ENCODE measurements at regions not wholly inside any gene's neighbourhood (a gene's known extent, or its start where the extent isn't known, plus 50 kb on each side); places are given as distances from the start of the nearest gene placed in this dataset.
A peak's percentile ranks its signal among the peaks of the same experiment; 100 is the strongest.

DNA sequence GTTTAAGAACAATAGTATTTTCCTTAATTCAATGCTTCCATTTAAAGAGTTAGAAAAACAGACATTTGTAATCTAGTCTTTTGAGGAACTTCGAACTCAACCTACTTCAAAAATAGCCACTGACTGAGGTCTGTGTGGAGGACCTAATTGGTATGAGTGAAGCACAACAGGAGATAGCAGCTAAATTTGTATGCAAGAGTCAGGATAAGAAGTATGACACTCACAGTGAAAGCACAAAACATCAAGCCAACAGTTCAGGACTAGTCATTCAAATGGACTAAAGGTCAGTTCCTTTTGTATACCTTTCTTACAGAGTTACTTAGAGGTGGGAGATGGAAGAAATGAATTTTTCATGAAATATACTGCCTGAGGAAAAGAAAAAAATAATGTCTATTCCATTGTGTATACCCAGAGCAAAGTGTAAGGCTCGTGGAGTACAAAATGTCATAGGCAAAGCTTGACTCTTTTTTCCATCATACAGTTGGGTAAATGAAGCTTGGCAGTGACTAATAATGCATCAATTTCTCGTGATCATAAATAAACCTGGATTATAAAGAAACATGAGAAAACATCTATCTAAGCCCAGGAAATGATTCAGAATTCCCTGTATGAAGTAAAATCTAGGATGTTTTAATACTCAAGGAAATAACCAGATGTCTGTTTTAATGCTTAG is 1005.2 kb upstream of the CADM2 start:
- no peak overlapping the region for H3K27ac ChIP-seq
- no peak overlapping the region for H3K4me3 ChIP-seq

DNA sequence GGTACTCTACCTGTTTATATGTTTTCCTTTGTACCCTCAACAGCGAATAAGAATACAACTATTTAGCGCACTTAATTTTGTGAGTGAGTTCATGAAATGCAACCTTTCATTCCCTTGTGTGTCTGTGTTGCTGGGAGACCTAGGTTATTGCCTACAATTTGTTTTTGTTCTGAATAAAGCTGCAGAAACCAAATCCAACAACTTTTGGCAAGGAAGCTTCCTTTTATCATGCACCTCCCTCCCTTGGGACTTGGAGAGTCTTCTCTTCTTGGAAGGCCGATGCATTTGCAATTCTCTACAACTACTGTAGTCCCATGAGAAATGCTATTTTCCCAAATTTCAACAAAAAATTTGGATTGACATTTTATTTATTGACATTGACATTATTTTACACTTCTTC is 1002.4 kb upstream of the CADM2 start:
- no peak overlapping the region for H3K27ac ChIP-seq
- H3K4me3 ChIP-seq: no peak overlapping the region

DNA sequence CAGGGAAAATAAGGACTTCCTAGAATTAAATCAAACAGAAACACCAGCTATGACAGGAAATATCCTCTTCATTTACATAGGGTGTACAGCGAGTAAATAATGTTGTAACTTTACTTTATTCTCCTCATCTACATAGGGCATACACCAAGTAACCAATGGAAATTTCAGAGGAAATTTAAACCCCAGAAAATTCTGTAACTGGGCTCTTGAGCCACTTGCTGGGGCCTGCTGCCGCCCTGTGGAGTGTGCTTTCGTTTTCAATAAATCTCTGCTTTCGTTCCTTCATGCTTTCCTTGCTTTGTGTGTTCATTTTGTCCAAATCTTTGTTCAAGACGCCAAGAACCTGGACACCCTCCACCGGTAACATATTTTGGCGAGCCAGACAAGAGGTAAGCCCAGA is 990.4 kb upstream of the CADM2 start:
- Histone ChIP-seq H3K27ac (no peak overlapping the region), H3K4me3 (no peak overlapping the region)

DNA sequence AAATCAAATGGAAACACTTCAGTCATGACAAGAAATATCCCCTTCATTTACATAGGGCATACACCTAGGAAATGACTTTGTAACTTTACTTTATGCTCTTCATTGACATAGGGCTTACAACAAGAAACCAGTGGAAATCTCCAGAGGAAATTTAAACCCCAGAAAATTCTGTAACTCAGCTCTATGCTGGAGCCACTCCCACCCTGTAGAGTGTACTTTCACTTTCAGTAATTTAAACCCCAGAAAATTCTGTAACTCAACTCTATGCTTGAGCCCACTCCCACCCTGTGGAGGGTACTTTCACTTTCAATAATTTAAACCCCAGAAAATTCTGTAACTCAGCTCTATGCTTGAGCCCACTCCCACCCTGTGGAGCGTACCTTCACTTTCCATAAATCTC is 987.1 kb upstream of the CADM2 start:
- Histone ChIP-seq H3K27ac (no peak overlapping the region), H3K4me3 (no peak overlapping the region)

DNA sequence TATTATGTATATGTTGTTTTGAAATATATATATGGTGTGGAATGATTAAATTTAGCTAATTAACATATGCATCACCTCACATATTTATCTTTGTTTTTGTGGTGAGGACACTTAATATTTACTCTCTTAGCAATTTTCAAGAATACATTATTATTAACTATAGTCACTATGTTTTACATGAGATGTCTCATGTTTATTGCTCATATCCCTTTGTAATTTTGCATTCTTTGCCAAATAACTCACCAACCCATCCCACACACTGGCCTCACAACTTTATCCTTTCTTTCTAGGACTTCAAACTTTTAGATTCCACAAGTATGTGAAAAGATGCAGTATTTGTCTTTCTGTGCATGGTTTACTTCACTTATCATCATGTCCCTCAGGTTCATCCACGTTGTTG is 950.2 kb upstream of the CADM2 start:
- Histone ChIP-seq H3K27ac (no peak overlapping the region), H3K4me3 (no peak overlapping the region)

DNA sequence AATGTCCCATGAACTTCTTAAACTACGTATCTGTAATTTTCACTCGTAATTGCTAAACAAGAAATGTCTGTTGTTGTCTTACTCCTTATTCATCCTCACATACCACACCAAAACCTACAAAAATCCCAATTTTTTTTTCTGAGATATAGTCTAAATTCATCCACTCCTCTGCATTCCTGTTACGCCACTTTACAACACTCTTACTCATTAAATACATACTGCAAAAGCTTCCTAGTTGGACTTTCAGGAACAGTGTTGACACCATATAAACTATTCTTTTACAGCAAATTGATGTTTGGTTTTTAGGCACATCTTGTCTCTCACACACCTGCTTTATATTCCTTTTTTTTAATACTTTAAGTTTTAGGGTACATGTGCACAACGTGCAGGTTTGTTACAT is 934.9 kb upstream of the CADM2 start:
- no peak overlapping the region for H3K4me3 ChIP-seq
- H3K27ac ChIP-seq: no peak overlapping the region

DNA sequence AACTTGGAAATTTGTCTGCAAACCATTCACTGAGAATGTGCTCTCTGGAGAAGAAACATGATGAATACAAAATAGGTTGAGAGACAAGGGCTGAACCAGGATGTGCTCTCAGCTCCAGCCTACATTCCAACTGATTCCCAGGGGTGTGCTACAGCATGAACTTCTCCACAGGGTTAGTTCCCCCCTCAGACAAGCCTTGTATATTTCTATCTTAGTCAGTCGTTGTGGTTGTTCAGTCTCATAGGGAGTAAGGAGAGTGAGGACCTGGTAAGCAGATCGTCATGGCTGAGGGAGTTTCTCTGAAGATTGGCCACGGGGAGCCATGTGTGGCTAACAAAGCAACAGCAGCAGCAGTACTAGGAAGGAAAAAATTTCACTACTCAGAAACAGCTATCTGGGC is 919.7 kb upstream of the CADM2 start:
- Histone ChIP-seq H3K4me3 (no peak overlapping the region), H3K27ac (no peak overlapping the region)

DNA sequence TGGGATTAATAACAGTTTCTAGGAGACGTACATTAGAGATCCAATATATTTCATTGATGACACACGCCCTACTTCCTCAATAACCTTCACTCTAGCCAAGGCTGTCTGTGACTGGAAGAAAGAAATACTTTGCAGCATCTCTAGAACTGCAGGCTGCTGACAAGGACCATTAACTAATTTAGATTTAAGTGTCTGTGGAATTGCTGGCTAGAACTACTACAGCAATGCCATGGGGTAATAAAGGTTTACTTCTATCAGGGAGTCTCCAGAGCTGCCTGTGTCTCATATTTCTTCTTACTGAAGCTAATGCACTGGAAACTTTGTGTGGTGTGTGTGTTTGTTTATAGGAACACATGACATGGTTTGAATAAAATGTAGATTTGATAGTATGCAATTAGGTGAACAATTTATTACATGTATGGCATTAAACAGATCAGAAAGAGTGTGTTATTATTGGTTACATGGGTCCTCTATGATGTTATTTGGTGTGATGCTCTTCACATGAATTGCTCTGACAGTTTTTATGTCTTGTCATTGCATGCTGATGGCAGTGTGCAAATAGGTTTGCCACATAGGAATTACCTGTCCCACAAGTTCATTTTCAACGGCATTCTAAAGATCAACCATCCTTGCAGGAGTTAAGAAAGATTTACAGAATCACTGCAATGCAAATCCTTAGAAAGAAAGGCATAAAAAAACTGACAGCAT is 916.2 kb upstream of the CADM2 start:
- no peak overlapping the region for H3K4me3 ChIP-seq
- H3K27ac ChIP-seq: no peak overlapping the region

DNA sequence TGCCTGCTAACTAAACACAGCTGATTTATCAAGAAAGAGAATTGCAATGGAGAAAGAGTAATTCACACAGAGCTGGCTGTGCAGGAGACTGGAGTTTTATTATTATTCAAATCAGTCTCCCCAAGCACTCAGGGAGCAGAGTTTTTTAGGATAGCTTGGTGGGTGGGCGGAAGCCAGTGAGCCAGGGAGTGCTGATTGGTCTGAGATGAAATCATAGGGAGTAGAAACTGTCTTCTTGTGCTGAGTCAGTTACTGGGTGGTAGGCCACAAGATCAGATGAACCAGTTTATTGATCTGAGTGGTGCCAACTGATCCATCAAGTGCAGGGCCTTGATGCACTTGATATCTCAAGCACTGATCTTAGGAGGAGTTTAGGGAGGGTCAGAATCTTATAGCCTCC is 891.9 kb upstream of the CADM2 start:
- Histone ChIP-seq H3K4me3 (no peak overlapping the region), H3K27ac (no peak overlapping the region)

DNA sequence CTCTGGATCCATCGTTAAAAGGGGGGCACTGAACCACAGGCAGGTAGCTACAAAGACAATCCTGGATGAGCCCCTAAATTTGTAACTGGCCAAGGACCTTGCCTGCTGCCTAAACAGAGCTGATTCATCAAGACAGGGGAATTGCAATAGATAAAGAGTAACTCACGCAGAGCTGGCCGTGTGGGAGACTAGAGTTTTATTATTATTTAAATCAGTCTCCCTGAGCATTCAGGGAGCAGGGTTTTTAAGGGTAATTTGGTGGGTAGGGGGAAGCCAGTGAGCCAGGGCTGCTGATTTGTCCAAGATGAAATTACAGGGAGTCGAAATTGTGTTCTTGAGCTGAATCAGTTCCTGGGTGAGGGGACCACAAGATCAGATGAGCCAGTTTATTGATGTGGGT is 885.1 kb upstream of the CADM2 start:
- Histone ChIP-seq H3K4me3 (no peak overlapping the region), H3K27ac (no peak overlapping the region)

DNA sequence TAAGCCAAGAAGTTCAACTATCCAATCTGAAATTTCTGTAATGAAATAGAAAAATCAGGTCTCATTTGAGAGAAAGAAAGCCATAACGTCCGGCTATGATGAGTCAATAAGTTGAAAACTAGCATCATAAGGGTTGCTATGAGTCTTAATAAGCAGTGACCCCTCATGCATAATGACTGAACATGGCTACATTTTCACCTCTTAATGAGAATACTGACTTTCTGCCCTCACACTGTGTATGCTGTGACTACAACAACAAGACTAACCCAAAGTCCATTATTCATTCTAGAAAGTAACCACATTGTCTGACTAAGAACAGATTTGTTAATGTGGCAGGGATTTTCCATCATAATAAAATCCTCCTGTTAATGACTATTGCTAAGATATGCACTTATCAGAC is 884.0 kb upstream of the CADM2 start:
- H3K4me3 ChIP-seq: no peak overlapping the region

DNA sequence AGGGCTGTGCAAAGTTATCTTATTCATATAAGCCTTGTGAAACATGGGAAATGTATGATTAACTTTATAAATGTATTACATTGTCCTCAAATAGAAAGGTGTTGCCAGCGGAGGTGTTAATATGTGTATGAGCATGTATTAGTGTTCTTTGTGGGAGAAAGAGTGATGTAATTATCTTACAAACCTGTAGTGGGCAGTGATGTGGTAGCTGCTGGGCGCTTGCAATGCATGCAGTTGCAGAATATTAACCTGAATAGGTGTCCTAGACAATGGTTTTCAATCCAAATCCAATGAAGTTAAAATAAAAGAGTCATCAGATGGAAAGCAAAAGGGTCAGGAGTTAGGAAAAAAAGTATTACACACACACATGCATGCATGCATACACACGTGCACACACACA is 881.3 kb upstream of the CADM2 start:
- H3K4me3 ChIP-seq: no peak overlapping the region
- no peak overlapping the region for H3K27ac ChIP-seq

More for the DNA sequence above, 884.0 kb upstream of the CADM2 start:
- H3K27ac ChIP-seq: no peak overlapping the region

DNA sequence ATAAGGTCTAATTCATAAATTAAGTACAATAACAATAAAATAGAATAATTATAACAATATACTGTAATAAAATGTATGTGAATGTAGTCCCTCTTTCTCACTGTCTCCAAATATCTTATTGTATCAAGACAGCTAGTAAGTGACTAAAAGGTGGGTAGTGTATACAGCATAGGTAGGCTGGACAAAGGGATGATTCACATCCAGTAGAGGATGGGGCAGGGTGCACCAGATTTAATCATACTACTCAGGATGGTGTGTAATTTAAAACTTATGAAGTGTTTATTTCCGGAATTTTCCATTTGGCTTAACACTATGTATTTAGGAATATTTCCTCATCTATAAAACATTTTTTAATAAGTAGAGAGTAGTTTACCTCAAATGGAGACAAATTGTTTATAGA is 876.1 kb upstream of the CADM2 start:
- Histone ChIP-seq H3K4me3 (no peak overlapping the region), H3K27ac (no peak overlapping the region)

DNA sequence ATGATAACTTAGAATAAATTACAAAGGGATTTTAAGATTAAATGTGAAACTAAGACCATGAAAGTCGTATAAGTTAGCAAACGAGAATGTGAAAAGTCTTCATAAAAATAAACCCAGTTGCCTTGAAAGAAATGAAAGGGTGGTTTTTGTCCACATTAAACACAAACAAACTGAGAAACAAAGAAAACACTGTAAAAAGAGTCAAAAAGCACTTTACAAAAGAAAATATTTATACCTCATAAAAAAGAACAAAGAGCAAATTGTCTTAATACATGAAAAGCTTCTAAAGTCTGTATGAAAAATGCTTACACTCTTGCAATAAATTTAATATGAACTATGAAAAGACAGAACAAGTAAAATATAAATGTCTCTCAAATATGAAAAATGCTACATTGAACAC is 865.9 kb upstream of the CADM2 start:
- Histone ChIP-seq H3K4me3 (no peak overlapping the region), H3K27ac (no peak overlapping the region)

DNA sequence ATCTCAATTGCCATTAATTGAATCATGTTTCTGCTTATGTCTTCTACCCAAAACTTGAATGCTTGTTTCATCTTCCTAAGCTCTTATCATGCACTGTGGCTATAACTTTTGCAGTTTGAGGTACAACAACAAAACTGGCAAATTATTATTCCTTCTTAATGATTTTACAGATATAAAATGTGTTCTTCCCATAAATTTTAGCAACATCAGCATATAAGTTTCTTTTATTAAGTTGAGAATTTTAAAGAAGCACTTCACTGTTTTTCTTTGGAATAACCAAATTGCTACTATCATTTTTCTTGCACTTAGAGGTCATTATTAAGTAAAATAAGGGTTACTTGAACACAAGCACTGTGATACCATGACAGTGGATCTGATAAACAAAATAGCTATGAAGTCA is 862.6 kb upstream of the CADM2 start:
- no peak overlapping the region for H3K4me3 ChIP-seq
- H3K27ac ChIP-seq: no peak overlapping the region

DNA sequence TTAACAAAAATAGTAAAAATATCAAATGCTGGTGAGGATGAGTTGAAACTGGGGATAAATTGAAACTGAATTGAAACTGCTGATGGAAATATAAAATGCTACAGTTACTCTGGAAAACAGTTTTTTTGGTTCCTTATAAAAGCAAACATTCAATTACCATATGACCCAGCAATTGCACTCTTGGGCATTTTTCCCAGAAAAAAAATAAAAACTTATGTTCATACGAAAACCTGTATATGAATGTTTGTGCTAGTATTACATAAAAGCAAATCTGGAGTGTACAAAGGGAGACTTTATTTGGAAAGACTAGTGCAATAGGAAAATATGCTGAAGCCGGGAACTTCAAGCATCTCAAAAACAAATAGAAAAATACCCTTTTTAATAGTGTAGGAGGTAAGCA is 857.9 kb upstream of the CADM2 start:
- no peak overlapping the region for H3K4me3 ChIP-seq
- no peak overlapping the region for H3K27ac ChIP-seq

DNA sequence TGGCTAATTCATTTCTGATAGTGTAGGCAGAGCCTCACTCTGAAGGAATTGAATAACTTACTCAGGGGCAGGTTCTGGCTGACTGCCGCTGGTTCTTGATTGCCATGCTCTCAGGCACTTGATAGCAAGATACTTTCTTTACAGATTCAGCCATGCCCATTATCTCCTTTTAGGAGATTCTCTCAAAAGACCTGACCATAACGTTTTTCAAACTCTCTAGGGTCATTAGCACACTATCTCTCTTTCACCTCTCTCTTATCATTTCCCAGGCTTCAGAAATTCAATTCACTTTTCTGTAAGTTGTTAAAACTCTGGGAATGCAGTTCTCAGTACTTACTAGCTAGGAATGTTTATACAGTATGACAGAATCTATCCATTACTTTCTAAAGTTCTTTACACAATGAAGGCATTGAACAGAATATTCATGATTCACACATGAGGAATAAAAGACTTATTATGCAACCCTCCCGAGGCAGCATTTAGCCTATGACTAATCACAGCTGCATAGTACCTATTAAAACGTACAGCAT is 850.3 kb upstream of the CADM2 start:
- Histone ChIP-seq H3K4me3 (no peak overlapping the region), H3K27ac (peak overlapping the region in 6 of 21 experiments; percentile 3 to 56 (median 26))

DNA sequence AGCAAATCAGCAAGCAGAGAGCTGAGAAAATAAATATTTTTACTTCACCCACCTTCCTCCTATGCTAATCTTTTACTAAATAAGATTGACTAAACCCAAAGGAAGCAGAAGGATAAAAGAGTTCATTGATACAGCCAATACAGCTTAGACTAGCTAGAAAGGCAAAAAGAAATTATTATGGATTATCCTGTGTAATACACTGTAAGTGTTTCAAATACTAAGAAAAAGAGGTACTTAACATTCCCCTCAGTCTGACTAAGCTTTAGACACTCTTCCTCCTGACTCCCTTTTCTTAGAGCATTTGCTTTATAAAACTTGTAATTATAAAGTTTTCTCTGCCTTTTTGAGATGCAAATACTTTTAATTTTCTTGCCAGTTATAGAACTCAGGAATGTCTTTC is 848.9 kb upstream of the CADM2 start:
- Histone ChIP-seq H3K4me3 (no peak overlapping the region), H3K27ac (no peak overlapping the region)

DNA sequence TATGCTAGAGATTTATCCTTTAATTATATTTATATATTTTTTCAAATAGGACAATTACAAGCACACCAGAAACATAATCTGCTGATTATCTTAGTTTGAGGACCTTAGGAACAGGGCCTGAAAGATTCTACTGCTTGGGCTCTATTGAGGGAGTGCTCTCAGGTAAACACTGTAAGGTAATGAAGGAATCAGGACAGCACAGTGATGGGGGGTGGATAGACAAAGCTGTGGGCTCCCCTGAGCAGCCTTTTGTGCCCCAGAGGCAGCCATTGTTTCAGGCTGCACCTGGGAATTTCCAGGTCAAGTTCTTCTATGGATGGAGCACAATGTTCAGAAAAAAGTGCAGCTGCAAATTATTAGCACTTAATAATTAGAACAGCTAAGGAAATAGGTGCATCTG is 848.0 kb upstream of the CADM2 start:
- H3K27ac ChIP-seq: no peak overlapping the region
- H3K4me3 ChIP-seq: no peak overlapping the region

DNA sequence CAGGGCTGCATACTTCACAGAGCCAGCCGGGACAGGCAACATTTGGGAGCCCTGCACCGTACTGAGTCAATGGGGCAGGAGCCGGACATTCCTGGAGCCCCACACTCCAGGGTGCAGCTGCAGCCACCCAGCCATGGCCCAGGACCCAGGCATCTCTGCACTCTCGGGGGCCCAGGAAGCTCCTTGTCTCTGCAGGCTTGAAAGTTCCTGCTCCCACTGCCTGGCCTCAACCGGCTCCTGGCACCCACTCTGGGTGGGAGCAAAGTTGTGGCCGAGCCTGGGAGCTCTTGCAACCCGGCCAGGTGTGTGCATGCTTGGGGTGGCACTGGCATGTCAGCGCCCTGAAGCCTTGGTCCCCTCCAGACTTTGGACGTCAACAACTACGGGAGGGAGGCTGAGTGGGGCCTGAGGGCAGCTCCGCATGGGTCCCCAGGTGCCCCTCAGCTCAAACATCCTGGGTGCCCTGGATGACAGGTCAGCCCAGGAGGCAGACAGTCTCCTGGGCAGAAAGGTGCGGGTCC is 833.5 kb upstream of the CADM2 start:
- Histone ChIP-seq H3K27ac (no peak overlapping the region), H3K4me3 (no peak overlapping the region)

DNA sequence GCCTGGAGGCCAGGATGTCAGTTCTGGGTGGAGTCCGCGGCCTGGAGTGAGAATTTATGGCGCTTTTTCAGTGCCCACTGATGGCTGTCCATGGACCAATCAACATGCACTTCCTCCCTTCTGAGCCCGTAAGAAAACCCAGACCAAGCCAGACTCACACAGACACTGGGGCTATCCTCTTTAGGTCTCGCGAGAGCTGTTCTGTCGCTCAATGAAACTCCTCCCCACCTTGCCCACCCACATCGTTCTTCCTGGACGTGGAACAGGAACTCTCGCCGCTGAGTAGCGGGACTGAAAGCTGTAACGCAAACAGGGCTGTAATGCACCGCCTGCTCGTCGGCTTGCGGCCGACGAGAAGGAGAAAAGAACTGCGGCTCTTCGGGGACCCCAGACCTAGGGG is 833.0 kb upstream of the CADM2 start:
- Histone ChIP-seq H3K4me3 (no peak overlapping the region), H3K27ac (no peak overlapping the region)

Measured in skin epidermis (tissue), 12 donors.